DND-41 (cell line): ENCODE measurements at regions not wholly inside any gene's neighbourhood (a gene's known extent, or its start where the extent isn't known, plus 50 kb on each side); places are given as distances from the start of the nearest gene placed in this dataset.

Experiments
- CTCF ChIP-seq: IDR thresholded peaks from 2 replicates; pipeline ENCODE4 v1.5.1; 2012; ENCODE audit warnings: borderline replicate concordance, low read length, moderate library complexity, mild to moderate bottlenecking; ENCODE audit not compliant: poor library complexity, severe bottlenecking; ENCODE audit errors: extremely low read depth
- EZH2 ChIP-seq: IDR thresholded peaks from 3 replicates; pipeline ENCODE4 v1.6.1; 2012; ENCODE audit warnings: borderline replicate concordance, low read depth, mild to moderate bottlenecking, moderate library complexity, low read length, inconsistent platforms; ENCODE audit not compliant: severe bottlenecking

GRCh38 chrX:1106478-1107210 is 105.8 kb downstream of the CRLF2 start:
- TF ChIP-seq CTCF (no peak), EZH2 (no peak)
